Thoracic aorta (tissue), 2 donors: ENCODE measurements at regions not wholly inside any gene's neighbourhood (a gene's known extent, or its start where the extent isn't known, plus 50 kb on each side); places are given as distances from the start of the nearest gene placed in this dataset.
A peak's percentile ranks its signal among the peaks of the same experiment; 100 is the strongest.

Experiments
- ATAC-seq: fragments of 150-250 bp; one replicate; pipeline ENCODE4 v1.8.0; 2017; ENCODE audit warnings: low read depth; ENCODE audit not compliant: insufficient number of reproducible peaks, low FRiP score
- DNase-seq: peaks from one replicate; pipeline ENCODE4 v3.0.0-alpha.2; 2020; ENCODE audit warnings: low spot score
- H3K27ac ChIP-seq, 2 donors: fragments of 200-600 bp; sonication (generic); 1 replicate in 1 of 2; 2 replicates in 1 of 2; pipeline ENCODE4 v1.5.1; 2016; ENCODE audit warnings: mild to moderate bottlenecking in 2 of 2, moderate library complexity in 2 of 2
- H3K27me3 ChIP-seq: fragments of 200-600 bp; sonication (generic); replicated peaks from 2 replicates; pipeline ENCODE4 v1.6.0; 2016; ENCODE audit warnings: mild to moderate bottlenecking; ENCODE audit not compliant: insufficient read depth
- H3K36me3 ChIP-seq: fragments of 200-600 bp; sonication (generic); one replicate; pipeline ENCODE4 v1.5.1; 2016
- H3K4me1 ChIP-seq, 2 donors: fragments of 200-600 bp; sonication (generic); 1 replicate in 1 of 2; 2 replicates in 1 of 2; pipeline versions ENCODE4 v1.5.1 to v1.6.0; 2016; ENCODE audit warnings: low read depth in 2 of 2, mild to moderate bottlenecking in 1 of 2; ENCODE audit not compliant: control insufficient read depth in 1 of 2
- H3K4me3 ChIP-seq: fragments of 200-600 bp; sonication (generic); 2 replicates; pipeline ENCODE4 v1.5.1; 2016; ENCODE audit warnings: mild to moderate bottlenecking
- H3K9me3 ChIP-seq: fragments of 200-600 bp; sonication (generic); 2 replicates; pipeline ENCODE4 v1.5.1; 2016
- CTCF ChIP-seq: fragments of 200-600 bp; sonication (generic); IDR thresholded peaks from one replicate; pipeline ENCODE4 v1.5.1; 2019; ENCODE audit warnings: antibody characterized with exemption

- no peak overlapping the region for H3K27ac ChIP-seq
- H3K36me3 ChIP-seq = no peaks in the 10 kb centered on the region
- ATAC-seq = no peak
- H3K4me3 ChIP-seq = no peak overlapping the region
- H3K4me1 ChIP-seq = peaks cover 3 to 8% of the 10 kb centered on the region in 2 donors
- no peak for DNase-seq
- TF ChIP-seq CTCF = no peak
- H3K9me3 ChIP-seq = no peaks in the 10 kb centered on the region
- no peaks in the 10 kb centered on the region for H3K27me3 ChIP-seq
These were observed 268.6 kb downstream of the MRTFB start for GRCh38 chr16:14339694-14340093.

DNA sequence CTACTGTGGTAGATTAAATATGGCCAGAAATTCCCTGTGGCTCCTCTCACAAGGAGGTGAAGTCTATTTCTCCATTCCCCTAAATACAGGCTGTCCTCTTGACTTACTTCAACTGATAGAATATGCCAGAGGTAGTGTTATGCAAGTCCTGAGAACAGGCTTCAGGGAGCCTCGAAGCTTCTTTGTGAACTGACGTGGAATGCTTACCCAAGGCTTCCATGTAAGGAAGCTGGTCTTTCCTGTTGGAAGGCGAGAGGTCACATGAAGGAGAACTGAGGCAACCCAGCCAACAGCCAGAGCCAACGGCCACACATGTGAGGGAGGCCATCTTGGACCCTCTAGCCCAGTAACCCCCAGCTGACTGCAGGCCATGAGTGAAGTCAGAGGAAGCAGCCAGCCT lies 267.9 kb downstream of the MRTFB start:
- no peak overlapping the region for H3K27ac ChIP-seq
- no peak for TF ChIP-seq CTCF
- peaks cover 3 to 8% of the 10 kb centered on the region in 2 donors for H3K4me1 ChIP-seq
- DNase-seq (no peak), ATAC-seq (no peak)
- H3K36me3 ChIP-seq = no peaks in the 10 kb centered on the region
- no peaks in the 10 kb centered on the region for H3K27me3 ChIP-seq
- no peaks in the 10 kb centered on the region for H3K9me3 ChIP-seq
- no peak overlapping the region for H3K4me3 ChIP-seq

DNA sequence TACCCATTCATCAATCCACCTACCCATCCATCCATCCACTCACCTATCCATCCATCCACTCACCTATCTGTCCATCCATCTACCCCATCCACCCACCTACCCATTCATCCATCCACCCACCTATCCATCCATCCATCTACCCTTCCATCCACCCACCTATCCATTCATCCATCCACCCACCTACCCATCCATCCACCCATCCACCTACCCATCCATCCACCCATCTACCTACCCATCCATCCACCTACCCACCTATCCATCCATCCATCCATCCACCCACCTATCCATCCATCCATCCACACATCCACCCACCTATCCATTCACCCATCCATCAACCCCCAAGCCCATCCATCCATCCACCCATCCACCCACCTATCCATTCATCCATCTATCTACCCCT lies 267.1 kb downstream of the MRTFB start:
- no peaks in the 10 kb centered on the region for H3K9me3 ChIP-seq
- no peak for TF ChIP-seq CTCF
- peaks cover 3 to 8% of the 10 kb centered on the region in 2 donors for H3K4me1 ChIP-seq
- H3K4me3 ChIP-seq = no peak overlapping the region
- no peak overlapping the region for H3K27ac ChIP-seq
- no peaks in the 10 kb centered on the region for H3K36me3 ChIP-seq
- ATAC-seq (no peak), DNase-seq (no peak)
- H3K27me3 ChIP-seq = no peaks in the 10 kb centered on the region

DNA sequence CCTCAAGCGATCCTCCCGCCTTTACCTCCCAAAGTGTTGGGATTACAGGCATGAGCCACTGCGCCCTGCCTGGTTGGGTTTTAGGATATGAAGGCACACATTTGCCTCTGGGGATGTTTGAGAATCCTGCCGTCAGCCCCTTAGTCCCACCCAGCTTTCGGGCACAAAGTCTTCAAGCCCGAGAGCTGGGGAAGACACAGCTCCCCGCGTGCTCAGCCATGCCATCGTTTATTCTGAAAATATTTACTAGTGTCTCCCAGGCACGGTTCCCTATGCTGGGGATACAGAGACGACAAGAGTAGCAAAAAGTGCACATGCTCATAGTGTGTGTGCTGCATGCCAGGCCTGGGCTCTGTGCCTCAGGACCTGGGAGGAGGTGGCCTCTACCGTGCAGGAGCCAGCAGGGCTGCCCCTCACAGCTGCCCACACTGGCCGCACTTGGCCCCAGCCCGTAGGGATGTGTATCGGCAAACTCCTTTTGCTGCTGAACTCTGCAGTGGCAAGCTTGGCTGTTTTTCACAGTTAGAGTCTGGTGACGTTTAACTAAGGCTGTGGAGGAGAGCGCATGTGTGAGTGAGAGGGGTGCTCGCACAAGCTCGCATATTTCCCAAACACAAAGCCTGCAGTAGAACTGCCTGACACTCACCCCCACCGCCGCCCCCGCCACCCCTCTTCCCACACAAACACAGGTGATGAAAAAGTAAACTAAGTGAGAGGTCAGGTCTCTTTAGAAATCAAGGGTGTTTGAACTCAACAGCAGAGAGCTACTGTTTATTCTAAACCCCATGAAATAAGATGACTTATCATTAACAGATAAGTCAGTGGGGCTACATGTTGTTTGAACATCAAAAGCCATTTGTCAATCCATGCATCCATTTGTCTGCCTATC lies 266.4 kb downstream of the MRTFB start:
- Histone ChIP-seq H3K27me3 (no peaks in the 10 kb centered on the region), H3K4me3 (peak overlapping the region; percentile 56), H3K9me3 (no peaks in the 10 kb centered on the region), H3K36me3 (no peaks in the 10 kb centered on the region), H3K27ac (no peak overlapping the region), H3K4me1 (peaks cover 3 to 8% of the 10 kb centered on the region in 2 donors)
- TF ChIP-seq CTCF = no peak
- no peak for ATAC-seq
- DNase-seq = no peak

DNA sequence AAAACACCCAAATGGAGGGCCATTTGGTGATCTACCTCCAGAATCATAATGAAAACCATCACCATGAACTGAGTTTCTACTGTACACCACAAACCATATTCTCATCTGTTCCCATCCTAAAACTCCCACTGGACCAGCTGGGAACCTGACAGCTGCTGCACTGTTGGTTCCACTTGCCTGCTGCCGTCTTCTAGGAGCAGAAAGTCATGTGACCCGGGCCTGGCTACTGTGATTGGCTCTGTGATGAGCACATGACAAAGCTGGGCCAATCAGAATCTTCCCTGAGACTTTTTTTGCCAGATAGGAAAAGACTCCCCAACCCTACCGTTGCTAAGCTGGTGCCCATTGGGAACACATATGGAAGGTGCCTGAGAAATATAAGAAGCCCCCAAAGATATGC lies 264.2 kb downstream of the MRTFB start:
- Histone ChIP-seq H3K9me3 (no peaks in the 10 kb centered on the region), H3K27ac (no peak overlapping the region), H3K36me3 (no peaks in the 10 kb centered on the region), H3K4me3 (no peak overlapping the region), H3K4me1 (peaks cover 3 to 8% of the 10 kb centered on the region in 2 donors), H3K27me3 (no peaks in the 10 kb centered on the region)
- TF ChIP-seq CTCF = no peak
- no peak for DNase-seq
- ATAC-seq = no peak
